Tibial artery (tissue), 4 donors: ENCODE measurements at regions not wholly inside any gene's neighbourhood (a gene's known extent, or its start where the extent isn't known, plus 50 kb on each side); places are given as distances from the start of the nearest gene placed in this dataset.
"Not testable (repeated sequence)": the region's sequence is repeated elsewhere in the genome, so short reads cannot be mapped to it uniquely, and the experiment has no call there.

Experiments
- DNase-seq, 2 donors: peaks; one replicate each; pipeline ENCODE4 v3.0.0-alpha.2; 2019
- H3K27ac ChIP-seq, 2 donors: fragments of 200-600 bp; sonication (generic) in 1 of 2; 1 replicate in 1 of 2; 2 replicates in 1 of 2; pipeline ENCODE4 v1.5.1; 2018 to 2019; ENCODE audit warnings: mild to moderate bottlenecking in 1 of 2
- H3K27me3 ChIP-seq, 2 donors: fragments of 200-600 bp; sonication (generic) in 1 of 2; one replicate each; pipeline versions ENCODE4 v1.5.1 to v1.6.0; 2016 to 2019
- H3K36me3 ChIP-seq, 3 donors: fragments of 200-600 bp; sonication (generic) in 2 of 3; one replicate each; pipeline ENCODE4 v1.5.1; 2016 to 2019; ENCODE audit warnings: mild to moderate bottlenecking in 2 of 3
- H3K4me1 ChIP-seq, 4 donors: fragments of 200-600 bp; sonication (generic) in 2 of 4; 1 replicate in 3 of 4; 2 replicates in 1 of 4; pipeline ENCODE4 v1.5.1; 2016 to 2019
- H3K4me3 ChIP-seq, 2 donors: fragments of 200-600 bp; sonication (generic) in 1 of 2; 1 replicate in 1 of 2; 2 replicates in 1 of 2; pipeline ENCODE4 v1.5.1; 2018 to 2019; ENCODE audit warnings: mild to moderate bottlenecking in 2 of 2
- H3K9me3 ChIP-seq, 3 donors: fragments of 200-600 bp; sonication (generic) in 1 of 3; one replicate each; pipeline ENCODE4 v1.5.1; 2016 to 2019
- CTCF ChIP-seq, 2 experiments: fragments of 200-600 bp in 1 of 2; fragments of 450-650 bp in 1 of 2; IDR thresholded peaks; one replicate each; pipeline ENCODE4 v1.5.1; 2017 to 2019; ENCODE audit warnings: antibody characterized with exemption in 2 of 2, mild to moderate bottlenecking in 1 of 2, moderate library complexity in 1 of 2
- intact Hi-C: fragments of 100-400 bp; cut with DNase I; formaldehyde crosslinking; loops from one replicate; pipeline ENCODE4 v1.15.0; 2023; ENCODE audit warnings: low total_unique reads

- Histone ChIP-seq H3K36me3 (no peaks in the 10 kb centered on the region), H3K4me3 (no peak overlapping the region), H3K9me3 (no peaks in the 10 kb centered on the region), H3K27ac (no peak overlapping the region), H3K27me3 (no peaks in the 10 kb centered on the region), H3K4me1 (no peaks in the 10 kb centered on the region)
- no peak for TF ChIP-seq CTCF (IDR thresholded peaks at IDR 0.05)
- intact Hi-C loops, result no loop called here
- DNase-seq, result no peak
These were observed 861.9 kb downstream of the CDH18 start for GRCh38 chr5:19125956-19126713.

- intact Hi-C loops, result no loop called here
- TF ChIP-seq CTCF (IDR thresholded peaks at IDR 0.05), result no peak
- H3K4me3 ChIP-seq, result no peak overlapping the region
- no peak overlapping the region for H3K27ac ChIP-seq
- H3K9me3 ChIP-seq, result no peaks in the 10 kb centered on the region
- H3K27me3 ChIP-seq, result no peaks in the 10 kb centered on the region
- H3K36me3 ChIP-seq, result no peaks in the 10 kb centered on the region
- H3K4me1 ChIP-seq, result no peaks in the 10 kb centered on the region
- no peak for DNase-seq
These were observed 847.7 kb downstream of the CDH18 start for GRCh38 chr5:19140276-19140675.

- intact Hi-C loops, H3K27ac ChIP-seq, DNase-seq, H3K27me3 ChIP-seq, H3K4me1 ChIP-seq, H3K9me3 ChIP-seq, H3K4me3 ChIP-seq, H3K36me3 ChIP-seq: not testable (repeated sequence)
These were observed 846.0 kb downstream of the CDH18 start for GRCh38 chr5:19141937-19142524.

- H3K9me3 ChIP-seq, DNase-seq, H3K4me1 ChIP-seq, H3K27ac ChIP-seq, H3K27me3 ChIP-seq, H3K4me3 ChIP-seq, H3K36me3 ChIP-seq, intact Hi-C loops: not testable (repeated sequence)
These were observed 845.1 kb downstream of the CDH18 start for GRCh38 chr5:19142713-19143414.

- no peak for DNase-seq
- Histone ChIP-seq H3K4me3 (no peak overlapping the region), H3K27me3 (no peaks in the 10 kb centered on the region), H3K36me3 (no peaks in the 10 kb centered on the region), H3K27ac (no peak overlapping the region), H3K9me3 (no peaks in the 10 kb centered on the region), H3K4me1 (no peaks in the 10 kb centered on the region)
- intact Hi-C loops, result no loop called here
- TF ChIP-seq CTCF (IDR thresholded peaks at IDR 0.05), result no peak
These were observed 844.1 kb downstream of the CDH18 start for GRCh38 chr5:19143935-19144334.

GRCh38 chr5:19169426-19169825, 818.6 kb downstream of the CDH18 start:
- intact Hi-C loops, result no loop called here
- H3K36me3 ChIP-seq, result no peaks in the 10 kb centered on the region
- H3K4me1 ChIP-seq, result no peaks in the 10 kb centered on the region
- no peak overlapping the region for H3K27ac ChIP-seq
- no peak for TF ChIP-seq CTCF (IDR thresholded peaks at IDR 0.05)
- H3K27me3 ChIP-seq, result no peaks in the 10 kb centered on the region
- H3K9me3 ChIP-seq, result no peaks in the 10 kb centered on the region
- DNase-seq, result no peak
- no peak overlapping the region for H3K4me3 ChIP-seq
